T-helper 2 cell treated with Interferon-gamma antibody and Interleukin-4, amounts not matched to agents 5 μg/mL and 100 μg/mL, for 36 hours (primary cell): ENCODE measurements at regions not wholly inside any gene's neighbourhood (a gene's known extent, or its start where the extent isn't known, plus 50 kb on each side); places are given as distances from the start of the nearest gene placed in this dataset.
"Not testable (repeated sequence)": the region's sequence is repeated elsewhere in the genome, so short reads cannot be mapped to it uniquely, and the experiment has no call there.

Experiments used
- DNase-seq: peaks from one replicate; pipeline ENCODE4 v3.0.0; 2021; ENCODE audit warnings: low spot score
- H3K27ac Mint-ChIP-seq: one replicate; pipeline ENCODE4 v1.8.0; 2021; ENCODE audit warnings: mild to moderate bottlenecking, mixed read lengths
- H3K27me3 Mint-ChIP-seq: one replicate; pipeline ENCODE4 v1.8.0; 2021; ENCODE audit warnings: low read depth, mixed read lengths
- H3K36me3 Mint-ChIP-seq: one replicate; pipeline ENCODE4 v1.8.0; 2021; ENCODE audit warnings: low read depth, mixed read lengths
- H3K4me1 Mint-ChIP-seq: one replicate; pipeline ENCODE4 v1.8.0; 2021; ENCODE audit warnings: low read depth, mixed read lengths
- H3K4me3 Mint-ChIP-seq: one replicate; pipeline ENCODE4 v1.8.0; 2022; ENCODE audit warnings: mild to moderate bottlenecking, moderate library complexity, mixed read lengths
- H3K9me3 Mint-ChIP-seq: one replicate; pipeline ENCODE4 v1.8.0; 2021; ENCODE audit warnings: mixed read lengths

DNA sequence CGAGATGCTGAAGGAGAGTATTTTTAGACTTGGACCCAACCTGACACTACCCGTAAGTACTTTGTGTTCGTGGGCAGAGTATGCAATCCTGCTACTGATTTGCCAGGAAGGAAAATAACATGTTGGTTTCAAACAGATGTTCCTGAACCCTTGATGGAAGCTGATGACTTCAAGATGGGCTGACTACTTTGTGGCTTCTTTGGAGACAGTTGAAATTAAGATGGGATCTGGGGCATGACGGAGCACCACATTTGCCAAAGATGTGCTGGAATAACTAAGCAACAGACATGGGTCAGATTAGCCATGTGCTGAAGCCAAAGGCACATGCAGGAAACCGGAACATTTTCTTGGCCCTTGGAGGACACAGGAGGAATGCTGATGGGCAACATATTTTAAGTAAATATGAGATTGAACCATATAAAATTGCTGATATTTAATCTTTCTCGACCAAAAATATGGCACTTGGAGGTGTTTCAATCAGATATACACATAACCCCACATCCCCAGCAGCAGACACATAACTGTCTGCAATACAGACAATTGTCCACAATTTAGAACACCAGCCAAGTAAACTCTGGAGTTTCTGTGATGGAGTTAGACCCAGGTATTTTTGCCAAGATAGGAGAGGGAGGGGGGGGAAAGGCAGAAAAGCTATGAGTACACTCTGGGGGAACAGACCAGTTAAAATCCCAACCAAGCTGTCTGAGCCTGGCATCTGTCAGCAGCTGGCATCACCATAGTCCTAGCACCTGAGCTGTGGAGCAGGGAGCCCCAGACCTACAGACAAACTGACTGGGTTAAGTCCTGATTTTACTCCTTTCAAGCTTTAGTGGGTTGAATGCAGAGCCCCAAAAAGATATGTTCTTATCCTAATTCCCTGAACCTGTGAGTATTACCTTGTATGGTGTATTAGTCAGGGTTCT, 329.4 kb upstream of the CDH5 start:
- Mint-ChIP-seq H3K27ac (no peak overlapping the region), H3K4me1 (no peaks in the 10 kb centered on the region), H3K4me3 (no peak overlapping the region), H3K36me3 (no peaks in the 10 kb centered on the region), H3K27me3 (no peaks in the 10 kb centered on the region), H3K9me3 (no peaks in the 10 kb centered on the region)
- no peak for DNase-seq

DNA sequence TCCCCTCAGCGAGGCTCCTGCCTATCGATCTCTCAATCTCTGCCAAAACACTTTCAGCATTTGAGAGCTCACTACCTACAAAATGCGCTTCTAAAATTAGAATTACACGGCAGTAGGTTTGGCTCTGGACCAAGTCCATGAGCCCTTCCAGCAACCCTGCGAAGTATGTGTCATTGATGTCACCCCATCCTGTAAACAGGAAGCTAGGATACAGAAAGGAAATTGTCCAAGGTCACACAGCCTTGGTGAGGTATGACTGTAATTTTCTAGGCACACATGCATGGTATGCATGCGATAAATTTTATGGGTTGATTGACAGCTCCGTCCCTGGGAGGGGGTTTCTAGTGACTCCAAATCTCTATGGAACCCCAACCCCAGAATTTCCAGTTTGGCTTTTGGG, 330.3 kb upstream of the CDH5 start:
- Mint-ChIP-seq H3K9me3 (no peaks in the 10 kb centered on the region), H3K4me1 (no peaks in the 10 kb centered on the region), H3K36me3 (no peaks in the 10 kb centered on the region), H3K4me3 (no peak overlapping the region), H3K27me3 (no peaks in the 10 kb centered on the region), H3K27ac (no peak overlapping the region)
- DNase-seq, result no peak

DNA sequence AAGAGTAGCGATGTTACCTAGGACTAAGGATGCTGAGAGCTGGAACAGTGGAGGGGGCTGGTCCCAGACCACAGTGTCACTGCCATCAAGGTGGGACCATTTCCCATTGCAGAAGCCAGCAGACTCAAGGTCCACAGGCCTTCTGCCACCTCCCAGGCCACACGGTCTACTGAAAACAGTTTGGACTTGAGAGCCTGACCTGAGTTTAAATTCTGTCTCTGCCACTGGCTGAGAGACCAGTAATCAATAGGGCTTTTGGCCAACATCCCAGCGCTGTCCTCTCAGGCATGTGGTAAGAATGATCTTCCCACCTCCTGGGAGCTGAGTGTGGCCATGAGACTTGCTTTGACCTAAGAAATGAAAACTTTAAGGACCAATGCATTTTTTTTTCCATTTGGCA, 331.4 kb upstream of the CDH5 start:
- no peaks in the 10 kb centered on the region for H3K9me3 Mint-ChIP-seq
- no peak overlapping the region for H3K27ac Mint-ChIP-seq
- DNase-seq, result no peak
- no peaks in the 10 kb centered on the region for H3K4me1 Mint-ChIP-seq
- no peaks in the 10 kb centered on the region for H3K27me3 Mint-ChIP-seq
- H3K36me3 Mint-ChIP-seq, result no peaks in the 10 kb centered on the region
- H3K4me3 Mint-ChIP-seq, result no peak overlapping the region

DNA sequence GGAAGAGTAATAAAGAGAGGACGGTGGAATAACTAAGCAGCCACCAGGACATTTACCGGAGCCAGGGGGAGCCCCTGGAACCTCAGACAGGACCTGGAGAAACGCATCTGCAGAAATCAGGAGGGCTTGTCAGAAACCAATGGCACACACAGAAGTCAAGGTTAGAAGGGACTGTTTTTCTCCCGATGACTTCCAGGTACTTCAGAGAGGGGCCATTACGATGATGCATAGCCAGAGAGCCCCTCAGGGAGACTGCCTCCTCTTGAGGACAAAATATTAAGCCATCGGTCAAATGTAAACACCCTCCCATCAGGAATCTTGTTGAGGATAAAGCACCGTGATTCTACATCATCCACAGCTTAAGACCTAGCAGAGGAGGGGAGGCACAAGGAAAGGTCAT, 333.6 kb upstream of the CDH5 start:
- H3K27ac Mint-ChIP-seq, result no peak overlapping the region
- DNase-seq, result no peak
- no peak overlapping the region for H3K4me3 Mint-ChIP-seq
- H3K36me3 Mint-ChIP-seq, result no peaks in the 10 kb centered on the region
- H3K4me1 Mint-ChIP-seq, result no peaks in the 10 kb centered on the region
- H3K27me3 Mint-ChIP-seq, result no peaks in the 10 kb centered on the region
- no peaks in the 10 kb centered on the region for H3K9me3 Mint-ChIP-seq

DNA sequence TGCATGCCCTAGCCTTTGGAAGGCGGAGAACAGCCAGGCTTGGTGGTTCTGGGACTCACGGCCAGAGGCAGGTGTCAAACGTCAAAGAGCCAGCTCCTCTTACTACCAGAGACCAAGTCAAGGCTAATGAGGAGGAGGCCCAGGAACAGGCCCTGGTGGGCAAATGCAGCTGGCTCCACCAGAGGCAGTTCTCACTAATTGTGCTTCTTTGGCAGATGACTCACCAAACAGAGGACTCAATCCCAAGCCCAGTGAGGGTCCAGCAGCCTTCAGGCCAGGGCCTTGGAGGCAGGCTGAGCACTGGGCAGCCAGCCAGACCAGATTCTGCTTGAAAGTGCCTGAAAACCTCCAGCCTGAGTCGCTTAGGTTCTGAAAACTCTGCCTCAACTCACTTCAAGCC, 336.5 kb upstream of the CDH5 start:
- Mint-ChIP-seq H3K36me3 (no peaks in the 10 kb centered on the region), H3K27me3 (no peaks in the 10 kb centered on the region), H3K27ac (no peak overlapping the region), H3K9me3 (peaks cover under 1% of the 10 kb centered on the region), H3K4me1 (no peaks in the 10 kb centered on the region), H3K4me3 (no peak overlapping the region)
- no peak for DNase-seq

DNA sequence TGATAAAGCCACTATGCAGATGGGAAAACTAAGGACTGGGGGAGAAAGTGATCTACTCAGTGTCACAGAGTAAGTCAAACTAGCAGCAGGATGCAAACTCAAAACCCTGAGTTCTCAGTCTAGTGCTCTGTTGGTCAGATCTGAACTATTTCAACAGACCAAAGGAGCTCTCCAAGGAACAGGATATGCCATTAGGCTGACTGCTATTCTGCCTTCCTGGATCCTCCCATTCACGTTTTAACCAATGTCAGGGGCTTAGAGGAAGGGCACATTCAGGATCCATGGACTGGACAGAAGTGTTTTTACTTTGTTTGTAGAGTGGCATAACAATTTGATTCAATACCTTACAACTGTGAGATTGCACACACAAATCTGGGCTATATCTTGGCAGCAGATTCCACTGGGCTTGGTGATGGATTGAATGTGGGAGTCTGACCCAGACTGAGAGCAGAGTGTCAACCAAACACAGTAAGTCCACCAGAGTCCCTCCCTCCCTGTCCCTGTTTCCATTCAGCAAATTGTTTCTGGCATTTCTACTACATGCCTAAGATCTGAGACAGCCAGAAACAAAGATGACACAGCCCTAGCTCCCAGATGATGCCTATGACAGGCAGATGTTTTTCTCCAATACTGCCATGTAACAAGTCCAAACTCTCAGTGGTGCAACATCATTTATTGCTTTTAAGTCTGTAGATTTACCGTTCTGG, 337.8 kb upstream of the CDH5 start:
- Mint-ChIP-seq H3K9me3 (peaks cover 12% of the 10 kb centered on the region), H3K4me3 (no peak overlapping the region), H3K36me3 (no peaks in the 10 kb centered on the region), H3K27me3 (no peaks in the 10 kb centered on the region), H3K27ac (no peak overlapping the region), H3K4me1 (no peaks in the 10 kb centered on the region)
- DNase-seq, result no peak

DNA sequence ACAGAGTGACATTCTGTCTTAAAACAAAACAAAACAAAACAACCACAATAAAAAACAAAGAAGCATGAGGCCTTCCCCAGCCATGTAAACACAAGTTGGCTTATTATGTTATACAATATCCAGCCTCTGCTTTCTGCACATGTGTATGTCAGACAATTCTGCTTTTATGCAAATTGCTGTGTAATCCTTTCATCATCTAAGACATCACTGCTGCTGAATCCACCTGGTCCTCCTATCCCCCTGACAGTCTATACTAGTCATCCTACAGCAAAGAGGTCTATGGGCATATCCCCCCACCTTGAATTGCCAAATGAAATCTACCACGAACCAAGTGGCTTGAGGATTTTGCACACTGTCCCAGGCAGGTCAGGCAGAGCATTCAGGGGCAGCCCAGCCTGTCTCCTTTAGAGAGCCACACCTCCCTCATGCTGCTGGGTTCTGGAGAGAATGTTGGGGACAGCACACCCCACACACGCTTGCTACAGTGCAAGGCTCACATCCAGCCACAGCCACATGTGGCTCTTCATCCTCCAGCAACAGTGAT, 339.6 kb upstream of the CDH5 start:
- Mint-ChIP-seq H3K27ac (no peak overlapping the region), H3K36me3 (no peaks in the 10 kb centered on the region), H3K4me1 (no peaks in the 10 kb centered on the region), H3K4me3 (no peak overlapping the region), H3K27me3 (no peaks in the 10 kb centered on the region), H3K9me3 (peaks cover 20% of the 10 kb centered on the region)
- DNase-seq, result no peak

DNA sequence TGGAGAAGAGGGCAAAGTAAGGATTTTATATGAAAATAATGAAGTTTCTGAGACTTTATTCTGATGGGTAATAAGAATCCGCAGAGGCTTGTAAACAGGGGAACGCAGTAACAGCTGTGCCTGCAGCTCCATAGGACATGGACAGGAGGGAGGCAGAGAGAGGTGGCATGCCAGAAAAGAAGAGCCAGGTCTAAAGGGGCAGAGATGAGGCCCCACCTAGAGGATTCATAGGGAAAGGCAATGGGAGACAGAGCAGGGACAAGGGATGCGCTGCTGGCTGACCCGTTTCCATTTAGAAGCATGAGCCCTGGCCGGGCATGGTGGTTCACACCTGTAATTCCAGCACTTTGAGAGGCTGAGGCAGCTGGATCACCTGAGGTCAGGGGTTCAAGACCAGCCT, 340.3 kb upstream of the CDH5 start:
- H3K36me3 Mint-ChIP-seq, result no peaks in the 10 kb centered on the region
- no peaks in the 10 kb centered on the region for H3K27me3 Mint-ChIP-seq
- no peak for DNase-seq
- H3K4me3 Mint-ChIP-seq, result no peak overlapping the region
- peaks cover 20% of the 10 kb centered on the region for H3K9me3 Mint-ChIP-seq
- H3K27ac Mint-ChIP-seq, result no peak overlapping the region
- H3K4me1 Mint-ChIP-seq, result no peaks in the 10 kb centered on the region

DNA sequence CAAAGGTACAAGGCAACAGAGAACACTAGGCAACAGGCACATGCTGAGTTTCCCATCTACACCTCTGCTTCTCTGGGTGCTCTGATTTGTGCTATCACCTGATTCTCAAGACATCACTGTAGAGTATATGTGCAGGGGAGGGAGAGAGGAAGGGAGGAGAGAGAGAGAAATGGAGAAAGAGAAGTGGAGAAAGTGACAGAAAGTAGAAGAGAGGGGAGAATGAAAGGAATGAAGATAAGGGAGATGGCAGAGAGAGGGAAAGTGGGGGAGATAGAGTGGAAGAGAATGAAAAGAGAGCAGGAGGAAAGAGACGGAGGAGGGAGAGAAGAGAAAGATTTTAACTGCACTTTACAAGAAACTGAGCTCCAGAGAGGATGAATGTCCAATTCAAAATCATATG, 340.7 kb upstream of the CDH5 start:
- H3K9me3 Mint-ChIP-seq, result peaks cover 20% of the 10 kb centered on the region
- no peak overlapping the region for H3K27ac Mint-ChIP-seq
- H3K4me3 Mint-ChIP-seq, result no peak overlapping the region
- DNase-seq, result no peak
- H3K4me1 Mint-ChIP-seq, result no peaks in the 10 kb centered on the region
- H3K36me3 Mint-ChIP-seq, result no peaks in the 10 kb centered on the region
- H3K27me3 Mint-ChIP-seq, result no peaks in the 10 kb centered on the region

DNA sequence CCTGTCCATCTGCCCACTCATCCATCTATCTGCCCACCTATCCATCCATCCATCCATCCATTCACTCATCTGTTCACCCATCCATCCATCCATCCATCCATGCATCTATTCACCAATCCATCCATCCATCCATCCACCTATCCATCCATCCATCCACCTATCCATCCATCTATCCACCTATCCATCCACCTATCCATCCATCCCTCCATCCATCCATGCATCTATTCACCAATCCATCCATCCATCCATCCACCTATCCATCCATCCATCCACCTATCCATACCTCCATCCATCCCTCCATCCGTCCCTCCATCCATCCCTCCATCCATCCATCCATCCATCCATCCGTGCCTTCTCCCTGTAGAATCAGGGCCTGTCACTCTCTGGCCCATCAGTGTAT, 341.9 kb upstream of the CDH5 start:
- H3K9me3 Mint-ChIP-seq, result peaks cover 20% of the 10 kb centered on the region
- not testable (repeated sequence) for H3K36me3 Mint-ChIP-seq, DNase-seq, H3K4me3 Mint-ChIP-seq, H3K4me1 Mint-ChIP-seq, H3K27ac Mint-ChIP-seq, H3K27me3 Mint-ChIP-seq

DNA sequence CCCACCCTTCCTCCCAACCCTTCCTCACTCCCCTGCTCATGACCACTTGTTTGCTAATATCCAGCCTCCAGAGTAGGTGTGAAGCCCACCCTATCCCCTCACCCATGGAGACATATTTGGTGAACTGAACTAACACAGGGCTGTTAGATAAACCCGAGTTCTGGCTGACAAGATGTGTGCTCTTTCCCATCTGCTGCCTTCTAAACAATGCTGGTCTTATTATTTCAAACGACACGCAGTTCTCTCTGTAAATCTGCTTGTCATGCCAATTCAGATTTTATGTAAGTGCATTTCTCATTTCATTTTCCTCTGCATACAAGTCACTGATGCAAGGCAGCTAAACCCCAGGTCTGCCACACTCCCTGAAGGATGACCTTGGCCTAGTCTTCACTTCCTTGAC, 343.0 kb upstream of the CDH5 start:
- Mint-ChIP-seq H3K4me1 (no peaks in the 10 kb centered on the region), H3K27me3 (no peaks in the 10 kb centered on the region), H3K36me3 (no peaks in the 10 kb centered on the region), H3K27ac (no peak overlapping the region), H3K9me3 (peaks cover 20% of the 10 kb centered on the region), H3K4me3 (no peak overlapping the region)
- no peak for DNase-seq

DNA sequence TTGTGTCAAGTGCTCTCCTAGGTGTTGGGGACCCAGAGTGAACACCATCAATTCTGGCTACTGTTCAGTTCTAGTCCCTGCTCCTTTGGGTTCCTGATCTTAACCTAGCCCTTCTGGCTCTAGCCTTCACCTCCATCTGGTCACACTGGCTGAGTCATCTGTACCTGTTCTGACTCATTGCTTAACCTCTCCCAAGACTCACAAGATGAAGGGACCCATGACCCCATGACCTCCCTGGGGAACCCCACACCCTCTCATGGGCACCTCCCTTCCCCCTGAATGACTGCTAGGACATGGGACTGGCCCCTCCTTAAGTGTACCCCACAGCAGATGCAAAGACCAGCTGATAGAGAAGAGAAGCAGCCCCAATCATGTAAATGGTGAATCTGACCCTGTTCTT, 345.8 kb upstream of the CDH5 start:
- Mint-ChIP-seq H3K36me3 (no peaks in the 10 kb centered on the region), H3K9me3 (peaks cover 20% of the 10 kb centered on the region), H3K4me1 (no peaks in the 10 kb centered on the region), H3K27me3 (no peaks in the 10 kb centered on the region), H3K4me3 (no peak overlapping the region), H3K27ac (no peak overlapping the region)
- no peak for DNase-seq

DNA sequence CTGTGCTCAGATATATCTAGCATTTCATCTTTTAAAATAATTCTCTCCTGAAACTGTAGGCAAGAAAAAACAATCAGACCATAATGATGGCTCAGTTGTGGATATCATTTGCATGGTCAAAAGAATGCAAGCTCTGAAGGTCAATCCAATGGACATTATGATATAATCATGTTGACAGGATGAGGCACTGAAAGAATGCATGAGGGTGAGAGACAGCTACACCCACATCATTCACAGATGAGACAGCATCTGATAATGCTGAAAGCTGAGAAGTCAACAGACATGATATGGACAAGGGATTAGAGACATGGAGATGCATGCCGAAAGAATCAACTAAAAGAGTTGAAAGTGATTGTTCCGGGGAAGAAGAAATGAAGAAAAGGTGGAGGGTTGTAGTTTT, 346.4 kb upstream of the CDH5 start:
- Mint-ChIP-seq H3K9me3 (peaks cover 20% of the 10 kb centered on the region), H3K27ac (no peak overlapping the region), H3K27me3 (no peaks in the 10 kb centered on the region), H3K4me1 (no peaks in the 10 kb centered on the region), H3K4me3 (no peak overlapping the region), H3K36me3 (no peaks in the 10 kb centered on the region)
- no peak for DNase-seq

DNA sequence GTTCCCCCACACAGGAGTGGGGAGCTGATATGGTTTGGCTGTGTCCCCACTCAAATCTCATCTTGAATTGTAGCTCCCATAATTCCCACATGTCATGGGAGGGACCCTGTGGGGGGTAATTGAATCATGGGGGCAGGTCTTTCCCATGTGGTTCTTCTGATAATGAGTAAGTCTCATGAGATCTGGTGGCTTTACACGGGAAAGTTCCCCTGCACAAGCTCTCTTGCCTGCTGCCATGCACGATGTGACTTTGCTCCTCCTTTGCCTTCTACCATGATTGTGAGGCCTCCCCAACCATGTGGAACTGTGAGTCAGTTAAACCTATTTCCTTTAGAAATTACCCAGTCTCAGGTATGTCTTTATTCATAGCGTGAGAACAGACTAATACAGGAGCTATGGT, 347.0 kb upstream of the CDH5 start:
- H3K27me3 Mint-ChIP-seq, H3K36me3 Mint-ChIP-seq, H3K4me3 Mint-ChIP-seq, H3K27ac Mint-ChIP-seq, DNase-seq, H3K4me1 Mint-ChIP-seq: not testable (repeated sequence)
- H3K9me3 Mint-ChIP-seq, result peaks cover 14% of the 10 kb centered on the region
